ENCODE measurements at regions not wholly inside any gene's neighbourhood (a gene's known extent, or its start where the extent isn't known, plus 50 kb on each side); places are given as distances from the start of the nearest gene placed in this dataset.

- TF ChIP-seq, protein P1, sequence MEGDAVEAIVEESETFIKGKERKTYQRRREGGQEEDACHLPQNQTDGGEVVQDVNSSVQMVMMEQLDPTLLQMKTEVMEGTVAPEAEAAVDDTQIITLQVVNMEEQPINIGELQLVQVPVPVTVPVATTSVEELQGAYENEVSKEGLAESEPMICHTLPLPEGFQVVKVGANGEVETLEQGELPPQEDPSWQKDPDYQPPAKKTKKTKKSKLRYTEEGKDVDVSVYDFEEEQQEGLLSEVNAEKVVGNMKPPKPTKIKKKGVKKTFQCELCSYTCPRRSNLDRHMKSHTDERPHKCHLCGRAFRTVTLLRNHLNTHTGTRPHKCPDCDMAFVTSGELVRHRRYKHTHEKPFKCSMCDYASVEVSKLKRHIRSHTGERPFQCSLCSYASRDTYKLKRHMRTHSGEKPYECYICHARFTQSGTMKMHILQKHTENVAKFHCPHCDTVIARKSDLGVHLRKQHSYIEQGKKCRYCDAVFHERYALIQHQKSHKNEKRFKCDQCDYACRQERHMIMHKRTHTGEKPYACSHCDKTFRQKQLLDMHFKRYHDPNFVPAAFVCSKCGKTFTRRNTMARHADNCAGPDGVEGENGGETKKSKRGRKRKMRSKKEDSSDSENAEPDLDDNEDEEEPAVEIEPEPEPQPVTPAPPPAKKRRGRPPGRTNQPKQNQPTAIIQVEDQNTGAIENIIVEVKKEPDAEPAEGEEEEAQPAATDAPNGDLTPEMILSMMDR (IDR thresholded peaks at IDR 0.05) = no peak
- no peak for TF ChIP-seq ZFX (IDR thresholded peaks at IDR 0.05; ENCODE audit: borderline replicate concordance)
Measured at GRCh38 chr22:49192180-49192856, 635.4 kb downstream of the BRD1 start.
